ENCODE measurements at regions not wholly inside any gene's neighbourhood (a gene's known extent, or its start where the extent isn't known, plus 50 kb on each side); places are given as distances from the start of the nearest gene placed in this dataset.

DNA sequence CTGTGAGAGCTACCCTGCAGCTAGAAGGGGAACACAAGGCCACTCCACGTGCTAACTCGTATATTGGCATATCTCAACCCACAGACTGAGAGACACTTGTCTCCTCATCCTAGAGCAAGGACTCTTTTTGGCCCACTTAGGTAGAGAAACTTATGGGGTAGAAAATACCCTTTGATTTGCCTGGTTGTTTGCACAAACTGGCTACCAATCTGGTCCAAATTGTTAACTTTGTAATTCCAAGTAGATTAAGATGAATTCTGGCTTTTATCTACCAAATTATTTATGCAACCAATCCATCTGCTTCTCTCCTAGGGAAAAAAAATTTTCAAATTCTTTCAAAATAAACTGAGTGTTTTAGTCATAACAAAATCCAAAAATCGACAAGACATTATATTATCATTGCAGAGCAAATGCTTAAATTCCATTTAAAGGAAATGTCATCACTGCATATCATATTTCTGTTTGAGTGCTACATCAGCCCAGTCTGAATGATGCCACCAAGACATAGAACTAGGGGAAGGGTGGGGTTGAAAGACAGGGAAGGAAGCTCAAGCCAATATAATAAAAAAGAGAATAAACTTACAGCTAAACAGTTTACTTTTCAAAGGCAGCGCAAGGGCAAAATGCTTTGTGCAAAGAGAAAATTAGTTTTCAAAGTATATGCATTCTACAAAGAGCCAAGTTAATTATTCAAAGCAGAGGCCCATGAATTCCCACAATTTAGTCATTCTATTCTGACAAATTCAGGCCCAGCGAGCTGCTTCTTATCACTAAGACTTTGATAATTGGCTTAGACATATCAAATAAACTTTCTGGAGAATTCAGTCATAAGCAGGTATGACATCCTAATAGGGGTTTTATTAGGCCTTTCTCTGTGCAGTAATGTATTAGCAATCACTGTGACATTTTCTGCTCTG lies 198.0 kb downstream of the CAAP1 start:
- TF ChIP-seq POLR2A (IDR thresholded peaks at IDR 0.05): no peak
- TF ChIP-seq, protein P1, sequence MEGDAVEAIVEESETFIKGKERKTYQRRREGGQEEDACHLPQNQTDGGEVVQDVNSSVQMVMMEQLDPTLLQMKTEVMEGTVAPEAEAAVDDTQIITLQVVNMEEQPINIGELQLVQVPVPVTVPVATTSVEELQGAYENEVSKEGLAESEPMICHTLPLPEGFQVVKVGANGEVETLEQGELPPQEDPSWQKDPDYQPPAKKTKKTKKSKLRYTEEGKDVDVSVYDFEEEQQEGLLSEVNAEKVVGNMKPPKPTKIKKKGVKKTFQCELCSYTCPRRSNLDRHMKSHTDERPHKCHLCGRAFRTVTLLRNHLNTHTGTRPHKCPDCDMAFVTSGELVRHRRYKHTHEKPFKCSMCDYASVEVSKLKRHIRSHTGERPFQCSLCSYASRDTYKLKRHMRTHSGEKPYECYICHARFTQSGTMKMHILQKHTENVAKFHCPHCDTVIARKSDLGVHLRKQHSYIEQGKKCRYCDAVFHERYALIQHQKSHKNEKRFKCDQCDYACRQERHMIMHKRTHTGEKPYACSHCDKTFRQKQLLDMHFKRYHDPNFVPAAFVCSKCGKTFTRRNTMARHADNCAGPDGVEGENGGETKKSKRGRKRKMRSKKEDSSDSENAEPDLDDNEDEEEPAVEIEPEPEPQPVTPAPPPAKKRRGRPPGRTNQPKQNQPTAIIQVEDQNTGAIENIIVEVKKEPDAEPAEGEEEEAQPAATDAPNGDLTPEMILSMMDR (IDR thresholded peaks at IDR 0.05): no peak
